NOMO-1 (cell line): ENCODE measurements at regions not wholly inside any gene's neighbourhood (a gene's known extent, or its start where the extent isn't known, plus 50 kb on each side); places are given as distances from the start of the nearest gene placed in this dataset.
A peak's percentile ranks its signal among the peaks of the same experiment; 100 is the strongest.

Experiments
- DNase-seq, 2 experiments: peaks; one replicate each; lab custom pipeline; 2025; ENCODE audit not compliant: unreplicated experiment in 2 of 2; lab: John Stamatoyannopoulos, UW

- no peak for DNase-seq
These were observed 107.2 kb upstream of the RGMA start for GRCh38 chr15:93196135-93196670.

GRCh38 chr15:93195109-93195508 lies 106.1 kb upstream of the RGMA start:
- DNase-seq: peak in 1 of 2 experiments; percentile 60

GRCh38 chr15:93190238-93190637 lies 101.2 kb upstream of the RGMA start:
- DNase-seq: no peak

- no peak for DNase-seq
These were observed 100.5 kb upstream of the RGMA start for GRCh38 chr15:93189561-93189960.

- DNase-seq: no peak
These were observed 99.2 kb upstream of the RGMA start for GRCh38 chr15:93188236-93188635.

- no peak for DNase-seq
These were observed 96.8 kb upstream of the RGMA start for GRCh38 chr15:93185796-93186195.

- DNase-seq: no peak
These were observed 93.7 kb upstream of the RGMA start for GRCh38 chr15:93182703-93183205.

GRCh38 chr15:93180656-93181055 lies 91.6 kb upstream of the RGMA start:
- DNase-seq: no peak

GRCh38 chr15:93180128-93180527 lies 91.1 kb upstream of the RGMA start:
- no peak for DNase-seq

- no peak for DNase-seq
These were observed 90.7 kb upstream of the RGMA start for GRCh38 chr15:93179700-93180102.

- peak; percentile 95 to 96 for DNase-seq
These were observed 90.1 kb upstream of the RGMA start for GRCh38 chr15:93179072-93179471.

- DNase-seq: no peak
These were observed 89.4 kb upstream of the RGMA start for GRCh38 chr15:93178371-93178770.

- DNase-seq: no peak
These were observed 87.1 kb upstream of the RGMA start for GRCh38 chr15:93176065-93176464.

GRCh38 chr15:93174836-93175235 lies 85.8 kb upstream of the RGMA start:
- DNase-seq: no peak

- DNase-seq: no peak
These were observed 84.4 kb upstream of the RGMA start for GRCh38 chr15:93173369-93173768.

GRCh38 chr15:93171476-93171875 lies 82.5 kb upstream of the RGMA start:
- no peak for DNase-seq

- DNase-seq: no peak
These were observed 81.3 kb upstream of the RGMA start for GRCh38 chr15:93170329-93170728.

GRCh38 chr15:93168910-93169309 lies 79.9 kb upstream of the RGMA start:
- DNase-seq: no peak

- DNase-seq: no peak
These were observed 78.3 kb upstream of the RGMA start for GRCh38 chr15:93167291-93167690.

- DNase-seq: no peak
These were observed 77.7 kb upstream of the RGMA start for GRCh38 chr15:93166675-93167074.

- DNase-seq: no peak
These were observed 76.9 kb upstream of the RGMA start for GRCh38 chr15:93165734-93166470.

GRCh38 chr15:93164409-93164808 lies 75.4 kb upstream of the RGMA start:
- DNase-seq: no peak

- no peak for DNase-seq
These were observed 73.5 kb upstream of the RGMA start for GRCh38 chr15:93162560-93162959.
